H9 (cell line): ENCODE measurements at regions not wholly inside any gene's neighbourhood (a gene's known extent, or its start where the extent isn't known, plus 50 kb on each side); places are given as distances from the start of the nearest gene placed in this dataset.

Experiments
- DNase-seq: peaks from one replicate; pipeline ENCODE4 v3.0.0-alpha.2; 2017
- H2AFZ ChIP-seq: one replicate; pipeline ENCODE4 v1.6.1; 2013; ENCODE audit warnings: mild to moderate bottlenecking, low read length, control low read depth, moderate library complexity
- H2AK5ac ChIP-seq: 2 replicates; pipeline ENCODE4 v1.6.1; 2013; ENCODE audit warnings: low read length, control low read depth, mixed read lengths; ENCODE audit not compliant: insufficient read length
- H2BK120ac ChIP-seq: one replicate; pipeline ENCODE4 v1.6.1; 2013; ENCODE audit warnings: low read depth, mild to moderate bottlenecking, low read length, control low read depth, inconsistent platforms; ENCODE audit not compliant: poor library complexity, severe bottlenecking
- H2BK12ac ChIP-seq: 2 replicates; pipeline ENCODE4 v1.6.1; 2013; ENCODE audit warnings: low read length, control low read depth, mixed read lengths, low read depth; ENCODE audit not compliant: insufficient read length
- H2BK15ac ChIP-seq: 2 replicates; pipeline ENCODE4 v1.6.1; 2013; ENCODE audit warnings: low read depth, low read length, control low read depth
- H2BK20ac ChIP-seq: one replicate; pipeline ENCODE4 v1.6.1; 2013; ENCODE audit warnings: low read depth, mild to moderate bottlenecking, low read length, control low read depth, inconsistent platforms; ENCODE audit not compliant: poor library complexity, severe bottlenecking
- H2BK5ac ChIP-seq: 2 replicates; pipeline ENCODE4 v1.6.1; 2013; ENCODE audit warnings: low read length, control low read depth, mixed read lengths; ENCODE audit not compliant: insufficient read length
- H3K14ac ChIP-seq: 2 replicates; pipeline ENCODE4 v1.6.1; 2013; ENCODE audit warnings: low read length, control low read depth; ENCODE audit not compliant: insufficient read depth
- H3K18ac ChIP-seq: 2 replicates; pipeline ENCODE4 v1.6.1; 2013; ENCODE audit warnings: low read depth, mild to moderate bottlenecking, mixed read lengths, low read length, control low read depth; ENCODE audit not compliant: insufficient read length
- H3K23ac ChIP-seq: 2 replicates; pipeline ENCODE4 v1.6.1; 2013; ENCODE audit warnings: low read length, control low read depth, mixed read lengths, low read depth; ENCODE audit not compliant: insufficient read length
- H3K23me2 ChIP-seq: 2 replicates; pipeline ENCODE4 v1.6.1; 2013; ENCODE audit warnings: low read depth, mild to moderate bottlenecking, mixed read lengths, low read length, control low read depth; ENCODE audit not compliant: insufficient read length, poor library complexity, severe bottlenecking
- H3K27ac ChIP-seq: 2 replicates; pipeline ENCODE4 v1.5.1; 2013; ENCODE audit warnings: low read length, control low read depth, mixed read lengths, low read depth; ENCODE audit not compliant: insufficient read length
- H3K27me3 ChIP-seq: 2 replicates; pipeline ENCODE4 v1.6.1; 2013; ENCODE audit warnings: low read length, control low read depth, inconsistent platforms; ENCODE audit not compliant: insufficient read depth
- H3K4ac ChIP-seq: 2 replicates; pipeline ENCODE4 v1.6.1; 2013; ENCODE audit warnings: low read depth, mild to moderate bottlenecking, control low read depth, inconsistent platforms, low read length, moderate library complexity
- H3K4me1 ChIP-seq: 2 replicates; pipeline ENCODE4 v1.6.1; 2013; ENCODE audit warnings: low read length, control low read depth, inconsistent platforms; ENCODE audit not compliant: insufficient read depth
- H3K4me2 ChIP-seq: 2 replicates; pipeline ENCODE4 v1.6.1; 2013; ENCODE audit warnings: low read length, control low read depth, mixed read lengths; ENCODE audit not compliant: insufficient read length, insufficient read depth
- H3K56ac ChIP-seq: 2 replicates; pipeline ENCODE4 v1.6.1; 2013; ENCODE audit warnings: low read depth, mild to moderate bottlenecking, mixed read lengths, low read length, control low read depth; ENCODE audit not compliant: insufficient read length
- H3K79me1 ChIP-seq: 2 replicates; pipeline ENCODE4 v1.6.1; 2013; ENCODE audit warnings: low read depth, mild to moderate bottlenecking, moderate library complexity, low read length, control low read depth, inconsistent platforms; ENCODE audit not compliant: insufficient read depth, poor library complexity, severe bottlenecking
- H3K79me2 ChIP-seq: 2 replicates; pipeline ENCODE4 v1.6.1; 2013; ENCODE audit warnings: low read length, control low read depth, inconsistent platforms; ENCODE audit not compliant: insufficient read depth
- H3K9ac ChIP-seq: 2 replicates; pipeline ENCODE4 v1.6.1; 2013; ENCODE audit warnings: low read length, control low read depth, mixed read lengths; ENCODE audit not compliant: insufficient read length; ENCODE audit errors: extremely low read depth
- H3K9me3 ChIP-seq: one replicate; pipeline ENCODE4 v1.6.1; 2013; ENCODE audit warnings: low read depth, low read length, inconsistent platforms; ENCODE audit not compliant: control insufficient read depth
- H3T11ph ChIP-seq: one replicate; pipeline ENCODE4 v1.6.1; 2013; ENCODE audit warnings: mild to moderate bottlenecking, low read length, control low read depth, inconsistent platforms
- H4K20me1 ChIP-seq: one replicate; pipeline ENCODE4 v1.6.1; 2013; ENCODE audit not compliant: control insufficient read depth, insufficient read length, insufficient read depth
- H4K5ac ChIP-seq: 2 replicates; pipeline ENCODE4 v1.6.1; 2013; ENCODE audit warnings: low read depth, mild to moderate bottlenecking, mixed read lengths, low read length, control low read depth; ENCODE audit not compliant: insufficient read length
- H4K8ac ChIP-seq: replicated peaks from 2 replicates; pipeline ENCODE4 v1.6.1; 2013; ENCODE audit warnings: low read length, control low read depth, mixed read lengths, low read depth; ENCODE audit not compliant: insufficient read length
- H4K91ac ChIP-seq: 2 replicates; pipeline ENCODE4 v1.6.1; 2013; ENCODE audit warnings: low read depth, mild to moderate bottlenecking, moderate library complexity, mixed read lengths, low read length, control low read depth; ENCODE audit not compliant: insufficient read length
- H3K27ac Mint-ChIP-seq, 3 experiments: 2 replicates in 2 of 3; 3 replicates in 1 of 3; pipeline ENCODE4 v1.8.0; 2020 to 2021; ENCODE audit warnings: mixed read lengths in 3 of 3, mild to moderate bottlenecking in 1 of 3, moderate library complexity in 1 of 3
- H3K27me3 Mint-ChIP-seq: 2 replicates; pipeline ENCODE4 v1.8.0; 2021; ENCODE audit warnings: low read depth, mild to moderate bottlenecking, moderate library complexity, mixed read lengths
- H3K36me3 Mint-ChIP-seq, 3 experiments: 2 replicates in 2 of 3; 3 replicates in 1 of 3; pipeline ENCODE4 v1.8.0; 2020 to 2021; ENCODE audit warnings: low read depth in 3 of 3, mixed read lengths in 3 of 3; ENCODE audit not compliant: insufficient read depth in 1 of 3
- H3K4me1 Mint-ChIP-seq, 2 experiments: 2 replicates each; pipeline ENCODE4 v1.8.0; 2020; ENCODE audit warnings: mixed read lengths in 2 of 2
- H3K4me3 Mint-ChIP-seq, 2 experiments: 2 replicates in 1 of 2; 3 replicates in 1 of 2; pipeline ENCODE4 v1.8.0; 2020 to 2021; ENCODE audit warnings: mild to moderate bottlenecking in 2 of 2, mixed read lengths in 2 of 2, moderate library complexity in 1 of 2
- H3K9me3 Mint-ChIP-seq, 2 experiments: 2 replicates in 1 of 2; 3 replicates in 1 of 2; pipeline ENCODE4 v1.8.0; 2020; ENCODE audit warnings: mild to moderate bottlenecking in 2 of 2, mixed read lengths in 2 of 2, moderate library complexity in 1 of 2
- CTCF ChIP-seq: fragments of 200-600 bp; sonication (generic); conservative IDR thresholded peaks from 3 replicates; pipeline ENCODE4 v1.8.0; 2021; ENCODE audit warnings: antibody characterized with exemption, mild to moderate bottlenecking
- WGBS: extraction: QIAGEN DNeasy Blood & Tissue Kit; methylation state at CpG from one replicate; pipeline ENCODE4 v1.1.7; 2013; ENCODE audit warnings: missing lambda C conversion rate, low lambda C conversion rate, mixed read lengths; ENCODE audit not compliant: insufficient read length; ENCODE audit errors: extremely low coverage; 5-methylcytosine and 5-hydroxymethylcytosine counted together

GRCh38 chr2:183656121-183656520 lies 531.9 kb downstream of the NUP35 start:
- H3K36me3 Mint-ChIP-seq: peaks cover 0 to 4% (median 3%) of the 10 kb centered on the region in 3 experiments; a peak in 2 of 7 replicates
- WGBS: no CpG with 5 or more reads among the region's 1 CpG
- no peak overlapping the region for H3K18ac ChIP-seq

More at GRCh38 chr2:183656121-183656520, 531.9 kb downstream of the NUP35 start:
- Histone ChIP-seq H3K23me2 (no peaks in the 10 kb centered on the region), H2BK5ac (no peak overlapping the region), H2AFZ (no peak overlapping the region), H3T11ph (no peak overlapping the region), H3K56ac (no peak overlapping the region), H3K9me3 (no peaks in the 10 kb centered on the region), H3K79me2 (no peaks in the 10 kb centered on the region), H4K5ac (no peak overlapping the region), H4K20me1 (no peaks in the 10 kb centered on the region), H3K4me2 (no peak overlapping the region), H2BK120ac (no peak overlapping the region), H2BK20ac (no peak overlapping the region), H3K27me3 (no peaks in the 10 kb centered on the region), H3K14ac (no peak overlapping the region), H3K23ac (no peak overlapping the region), H2AK5ac (no peak overlapping the region), H3K4me1 (no peaks in the 10 kb centered on the region), H3K79me1 (no peaks in the 10 kb centered on the region), H4K91ac (no peak overlapping the region), H2BK15ac (no peak overlapping the region), H3K4ac (no peak overlapping the region), H4K8ac (no peak overlapping the region), H3K27ac (no peak overlapping the region), H3K9ac (no peak overlapping the region), H2BK12ac (no peak overlapping the region)
- H3K27ac Mint-ChIP-seq: 0 out of 7 replicates have a peak overlapping the region, but pooled peaks of 1 of the 3 experiments have one; percentile 0
- TF ChIP-seq CTCF: no peak
- H3K9me3 Mint-ChIP-seq: peaks cover 0 to 2% of the 10 kb centered on the region in 2 experiments; a peak in 3 of 5 replicates
- H3K4me3 Mint-ChIP-seq: no peak overlapping the region
- H3K27me3 Mint-ChIP-seq: no peaks in the 10 kb centered on the region
- no peak for DNase-seq
- no peaks in the 10 kb centered on the region for H3K4me1 Mint-ChIP-seq
